CD4-positive, alpha-beta T cell (primary cell): ENCODE measurements at regions not wholly inside any gene's neighbourhood (a gene's known extent, or its start where the extent isn't known, plus 50 kb on each side); places are given as distances from the start of the nearest gene placed in this dataset.

Source experiments
- ATAC-seq: fragments of 200-7000 bp; cut with Tn5 transposase; one replicate; pipeline ENCODE4 v1.10.0; 2022; ENCODE audit warnings: mild to moderate bottlenecking; ENCODE audit not compliant: poor library complexity
- CTCF ChIA-PET: fragments of 350-600 bp; sonication (Branson Sonifier 250); formaldehyde crosslinking; loops from one replicate; lab custom pipeline; 2021; ENCODE audit warnings: antibody characterized with exemption, inconsistent platforms; lab: Charles Lee
- POLR2A ChIA-PET: fragments of 350-600 bp; sonication (Branson Sonifier 250); formaldehyde crosslinking; loops from one replicate; lab custom pipeline; 2021; ENCODE audit warnings: antibody characterized with exemption, inconsistent platforms; lab: Charles Lee
- DNase-seq, 14 experiments: peaks; one replicate each; pipeline ENCODE4 v3.0.0-alpha.2; 2013 to 2020; ENCODE audit warnings: mixed read lengths in 2 of 14
- H3K27ac ChIP-seq, 2 donors: one replicate each; pipeline versions ENCODE4 v1.5.1 to v1.7.0; 2013; ENCODE audit warnings: low read length in 2 of 2, low read depth in 1 of 2, mild to moderate bottlenecking in 1 of 2
- H3K27me3 ChIP-seq, 2 experiments: 1 replicate in 1 of 2; 2 replicates in 1 of 2; pipeline versions ENCODE4 v1.6.1 to v1.7.0; 2013; ENCODE audit warnings: low read length in 2 of 2, control low read depth in 1 of 2, mild to moderate bottlenecking in 1 of 2, moderate library complexity in 1 of 2; ENCODE audit not compliant: insufficient read depth in 2 of 2, control insufficient read depth in 1 of 2
- H3K36me3 ChIP-seq: one replicate; pipeline ENCODE4 v1.6.1; 2013; ENCODE audit warnings: low read length, control low read depth; ENCODE audit not compliant: insufficient read depth
- H3K4me1 ChIP-seq: one replicate; pipeline ENCODE4 v1.6.1; 2013; ENCODE audit warnings: low read length, control low read depth; ENCODE audit not compliant: insufficient read depth
- H3K4me3 ChIP-seq: one replicate; pipeline ENCODE4 v1.5.1; 2013; ENCODE audit warnings: mild to moderate bottlenecking, low read length, moderate library complexity
- H3K9me3 ChIP-seq, 2 experiments: 1 replicate in 1 of 2; 2 replicates in 1 of 2; pipeline versions ENCODE4 v1.6.1 to v1.7.0; 2013; ENCODE audit warnings: low read length in 2 of 2, mild to moderate bottlenecking in 2 of 2, control low read depth in 1 of 2, moderate library complexity in 1 of 2; ENCODE audit not compliant: control insufficient read depth in 1 of 2, insufficient read depth in 1 of 2
- H3K27ac Mint-ChIP-seq: one replicate; pipeline ENCODE4 v1.8.0; 2020; ENCODE audit warnings: mixed read lengths
- H3K27me3 Mint-ChIP-seq: one replicate; pipeline ENCODE4 v1.8.0; 2021; ENCODE audit warnings: mixed read lengths
- H3K36me3 Mint-ChIP-seq: one replicate; pipeline ENCODE4 v1.8.0; 2021; ENCODE audit warnings: low read depth, mixed read lengths
- H3K4me1 Mint-ChIP-seq: one replicate; pipeline ENCODE4 v1.8.0; 2021; ENCODE audit warnings: low read depth, mixed read lengths
- H3K4me3 Mint-ChIP-seq: one replicate; pipeline ENCODE4 v1.8.0; 2020; ENCODE audit warnings: mild to moderate bottlenecking, mixed read lengths
- H3K9me3 Mint-ChIP-seq: one replicate; pipeline ENCODE4 v1.8.0; 2020; ENCODE audit warnings: mixed read lengths
- CTCF ChIP-seq: fragments of 200-600 bp; IDR thresholded peaks from one replicate; pipeline ENCODE4 v1.8.0; 2022; ENCODE audit warnings: antibody characterized with exemption, mild to moderate bottlenecking
- intact Hi-C, 2 experiments: fragments of 100-400 bp; cut with DNase I in 1 of 2; cut with micrococcal nuclease in 1 of 2; formaldehyde crosslinking; loops; one replicate each; pipeline versions ENCODE4 v1.15.1 to v1.9.0; 2023 to 2025; cut with DNase I, micrococcal nuclease

GRCh38 chr5:167311340-167311739 is 980.1 kb upstream of the WWC1 start:
- Mint-ChIP-seq H3K27ac (no peak overlapping the region), H3K36me3 (no peaks in the 10 kb centered on the region), H3K4me3 (no peak overlapping the region), H3K9me3 (peaks cover 4% of the 10 kb centered on the region), H3K27me3 (no peaks in the 10 kb centered on the region), H3K4me1 (no peaks in the 10 kb centered on the region)
- H3K4me1 ChIP-seq = no peaks in the 10 kb centered on the region
- no peak overlapping the region for H3K4me3 ChIP-seq
- H3K36me3 ChIP-seq = no peaks in the 10 kb centered on the region
- H3K9me3 ChIP-seq = peaks cover 0 to 5% of the 10 kb centered on the region in 2 experiments
- CTCF ChIA-PET = no interaction called here
- ATAC-seq (no peak), DNase-seq (no peak)
- POLR2A ChIA-PET = no interaction called here
- TF ChIP-seq CTCF = no peak
- H3K27me3 ChIP-seq = no peaks in the 10 kb centered on the region
- intact Hi-C loops = no loop called here
- H3K27ac ChIP-seq = no peak overlapping the region

GRCh38 chr5:167312225-167312624 is 979.2 kb upstream of the WWC1 start:
- Histone ChIP-seq H3K9me3 (peaks cover 0 to 5% of the 10 kb centered on the region in 2 experiments), H3K4me1 (no peaks in the 10 kb centered on the region), H3K4me3 (no peak overlapping the region), H3K36me3 (no peaks in the 10 kb centered on the region), H3K27me3 (no peaks in the 10 kb centered on the region), H3K27ac (no peak overlapping the region)
- H3K4me1 Mint-ChIP-seq = no peaks in the 10 kb centered on the region
- H3K9me3 Mint-ChIP-seq = peaks cover 4% of the 10 kb centered on the region
- no peak overlapping the region for H3K27ac Mint-ChIP-seq
- CTCF ChIA-PET = no interaction called here
- no peaks in the 10 kb centered on the region for H3K36me3 Mint-ChIP-seq
- POLR2A ChIA-PET = no interaction called here
- H3K4me3 Mint-ChIP-seq = no peak overlapping the region
- DNase-seq = no peak
- no peaks in the 10 kb centered on the region for H3K27me3 Mint-ChIP-seq
- TF ChIP-seq CTCF = no peak
- intact Hi-C loops = no loop called here
- no peak for ATAC-seq

GRCh38 chr5:167315762-167316161 is 975.7 kb upstream of the WWC1 start:
- DNase-seq (no peak), ATAC-seq (no peak)
- intact Hi-C loops = no loop called here
- Mint-ChIP-seq H3K27ac (no peak overlapping the region), H3K9me3 (peaks cover 13% of the 10 kb centered on the region), H3K4me3 (no peak overlapping the region), H3K36me3 (no peaks in the 10 kb centered on the region), H3K4me1 (no peaks in the 10 kb centered on the region), H3K27me3 (no peaks in the 10 kb centered on the region)
- CTCF ChIA-PET = no interaction called here
- Histone ChIP-seq H3K36me3 (no peaks in the 10 kb centered on the region), H3K9me3 (peaks cover 4 to 5% of the 10 kb centered on the region in 2 experiments), H3K4me1 (no peaks in the 10 kb centered on the region), H3K27ac (no peak overlapping the region), H3K27me3 (no peaks in the 10 kb centered on the region), H3K4me3 (no peak overlapping the region)
- POLR2A ChIA-PET = no interaction called here
- TF ChIP-seq CTCF = no peak
